ENCODE measurements at regions not wholly inside any gene's neighbourhood (a gene's known extent, or its start where the extent isn't known, plus 50 kb on each side); places are given as distances from the start of the nearest gene placed in this dataset.

DNA sequence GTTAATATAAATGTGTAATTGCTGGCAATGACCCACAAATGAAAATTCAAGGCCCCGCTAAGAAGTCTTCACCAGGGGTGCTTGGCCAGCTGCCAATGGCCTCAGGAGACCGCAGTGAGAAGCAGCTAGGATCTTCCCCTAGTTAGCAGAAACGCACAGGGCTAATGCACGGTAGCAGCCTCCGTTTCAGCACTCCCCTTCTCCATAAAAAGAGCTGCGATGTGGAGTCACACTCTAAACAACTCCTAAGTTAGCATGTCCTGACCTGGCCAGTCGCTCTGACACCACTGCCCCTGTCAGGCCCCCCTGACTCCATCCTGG is 139.0 kb downstream of the SEPTIN14 start:
- Histone ChIP-seq H3K9me3 (ENCODE audit: low read length) (no peaks in the 10 kb centered on the region), H3K9ac (ENCODE audit: insufficient read depth, low read depth, low read length) (no peak overlapping the region), H3K27ac (ENCODE audit: extremely low read length, insufficient read depth, low read length) (no peak overlapping the region), H3K4me2 (ENCODE audit: low read depth, low read length) (peak overlapping the region; percentile 32; the same call in 1 of the 2 replicates), H2AFZ (ENCODE audit: low read length) (no peak overlapping the region), H3K79me2 (ENCODE audit: insufficient read depth, low read length) (no peaks in the 10 kb centered on the region), H3K36me3 (replicated peaks in 1 of 2; ENCODE audit: control insufficient read depth in 1 of 2, insufficient read depth in 2 of 2, low read length in 2 of 2) (no peaks in the 10 kb centered on the region), H3K27me3 (ENCODE audit: control insufficient read depth in 1 of 2, insufficient read depth in 2 of 2, low read length in 2 of 2) (no peaks in the 10 kb centered on the region), H3K4me3 (replicated peaks in 1 of 3; ENCODE audit: insufficient read depth in 1 of 3, low read depth in 2 of 3, low read length in 3 of 3) (peak overlapping the region in 1 of 3 experiments; percentile 37; a peak in 1 of 6 replicates), H4K20me1 (ENCODE audit: insufficient read depth, low read length) (no peaks in the 10 kb centered on the region), H3K4me1 (ENCODE audit: insufficient read depth, low read length) (peaks cover 14% of the 10 kb centered on the region)
- 27% methylated on average over 2 of the region's 7 CpGs for WGBS (ENCODE audit: low lambda C conversion rate)
- FAIRE-seq (no peak), ATAC-seq (no peak), DNase-seq (ENCODE audit: low spot score) (no peak)
- ChIA-PET CTCF (ENCODE audit: low intra/inter-chr PET ratio, low total read pairs) (interaction anchor here (1.2 to 1.3 kb wide), 2 partner anchors 82 to 83 kb away, joined by 3 to 6 read pairs; no protein-coding TSS in a partner anchor), POLR2A (no interaction called here)
- BruUV-seq (replicated peaks), result no TSS peak
- intact Hi-C loops (cut with micrococcal nuclease; ENCODE audit: unreplicated experiment), result loop anchor here (1.0 kb wide), 1 partner anchor 82 kb away; no protein-coding TSS in a partner anchor
- in situ Hi-C loops (cut with HindIII; ENCODE audit: extremely low pct_ligation_motif_present, low pct_unique_long_range_greater_than_20kb), result loop anchor here (10.0 kb wide), 1 partner anchor 79 kb away; no protein-coding TSS in a partner anchor
- no peak for TF ChIP-seq KDM1A (CRISPR knock-in tag; IDR thresholded peaks at IDR 0.05)
- TF ChIP-seq, protein P1, sequence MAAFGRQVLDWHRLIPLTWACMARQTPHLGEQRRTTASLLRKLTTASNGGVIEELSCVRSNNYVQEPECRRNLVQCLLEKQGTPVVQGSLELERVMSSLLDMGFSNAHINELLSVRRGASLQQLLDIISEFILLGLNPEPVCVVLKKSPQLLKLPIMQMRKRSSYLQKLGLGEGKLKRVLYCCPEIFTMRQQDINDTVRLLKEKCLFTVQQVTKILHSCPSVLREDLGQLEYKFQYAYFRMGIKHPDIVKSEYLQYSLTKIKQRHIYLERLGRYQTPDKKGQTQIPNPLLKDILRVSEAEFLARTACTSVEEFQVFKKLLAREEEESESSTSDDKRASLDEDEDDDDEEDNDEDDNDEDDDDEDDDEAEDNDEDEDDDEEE (CRISPR knock-in tag; IDR thresholded peaks at IDR 0.05), result no peak
- no peak for TF ChIP-seq ZNF563 (CRISPR knock-in tag; IDR thresholded peaks at IDR 0.05)
- TF ChIP-seq TEAD2 (CRISPR knock-in tag; IDR thresholded peaks at IDR 0.05), result no peak
- TF ChIP-seq, protein P2, sequence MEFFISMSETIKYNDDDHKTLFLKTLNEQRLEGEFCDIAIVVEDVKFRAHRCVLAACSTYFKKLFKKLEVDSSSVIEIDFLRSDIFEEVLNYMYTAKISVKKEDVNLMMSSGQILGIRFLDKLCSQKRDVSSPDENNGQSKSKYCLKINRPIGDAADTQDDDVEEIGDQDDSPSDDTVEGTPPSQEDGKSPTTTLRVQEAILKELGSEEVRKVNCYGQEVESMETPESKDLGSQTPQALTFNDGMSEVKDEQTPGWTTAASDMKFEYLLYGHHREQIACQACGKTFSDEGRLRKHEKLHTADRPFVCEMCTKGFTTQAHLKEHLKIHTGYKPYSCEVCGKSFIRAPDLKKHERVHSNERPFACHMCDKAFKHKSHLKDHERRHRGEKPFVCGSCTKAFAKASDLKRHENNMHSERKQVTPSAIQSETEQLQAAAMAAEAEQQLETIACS (CRISPR knock-in tag; IDR thresholded peaks at IDR 0.05), result no peak
- no peak for TF ChIP-seq GTF2F1 (IDR thresholded peaks at IDR 0.05; ENCODE audit: low read length)
- no peak for TF ChIP-seq RFX3 (CRISPR knock-in tag; IDR thresholded peaks at IDR 0.05)
- no peak for TF ChIP-seq ZFYVE20 (CRISPR knock-in tag; IDR thresholded peaks at IDR 0.05; ENCODE audit: borderline replicate concordance, low read depth)
- no peak for TF ChIP-seq SOX6 (IDR thresholded peaks at IDR 0.05)
- no peak for TF ChIP-seq SOX6 (CRISPR knock-in tag; IDR thresholded peaks at IDR 0.05)
- TF ChIP-seq ZNF549 (CRISPR knock-in tag; IDR thresholded peaks at IDR 0.05), result no peak
- no peak for TF ChIP-seq HDAC6 (IDR thresholded peaks at IDR 0.05; ENCODE audit: low read depth, low read length)
- TF ChIP-seq ZNF350 (CRISPR knock-in tag; IDR thresholded peaks at IDR 0.05; ENCODE audit: borderline replicate concordance, low read depth), result no peak
- TF ChIP-seq RAD21 (CRISPR knock-in tag; IDR thresholded peaks at IDR 0.05), result no peak
- TF ChIP-seq, protein P3, sequence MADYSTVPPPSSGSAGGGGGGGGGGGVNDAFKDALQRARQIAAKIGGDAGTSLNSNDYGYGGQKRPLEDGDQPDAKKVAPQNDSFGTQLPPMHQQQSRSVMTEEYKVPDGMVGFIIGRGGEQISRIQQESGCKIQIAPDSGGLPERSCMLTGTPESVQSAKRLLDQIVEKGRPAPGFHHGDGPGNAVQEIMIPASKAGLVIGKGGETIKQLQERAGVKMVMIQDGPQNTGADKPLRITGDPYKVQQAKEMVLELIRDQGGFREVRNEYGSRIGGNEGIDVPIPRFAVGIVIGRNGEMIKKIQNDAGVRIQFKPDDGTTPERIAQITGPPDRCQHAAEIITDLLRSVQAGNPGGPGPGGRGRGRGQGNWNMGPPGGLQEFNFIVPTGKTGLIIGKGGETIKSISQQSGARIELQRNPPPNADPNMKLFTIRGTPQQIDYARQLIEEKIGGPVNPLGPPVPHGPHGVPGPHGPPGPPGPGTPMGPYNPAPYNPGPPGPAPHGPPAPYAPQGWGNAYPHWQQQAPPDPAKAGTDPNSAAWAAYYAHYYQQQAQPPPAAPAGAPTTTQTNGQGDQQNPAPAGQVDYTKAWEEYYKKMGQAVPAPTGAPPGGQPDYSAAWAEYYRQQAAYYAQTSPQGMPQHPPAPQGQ (CRISPR knock-in tag; IDR thresholded peaks at IDR 0.05; ENCODE audit: borderline replicate concordance), result no peak
- no peak for TF ChIP-seq ZBTB8A (CRISPR knock-in tag; IDR thresholded peaks at IDR 0.05; ENCODE audit: borderline replicate concordance, low read depth)
- TF ChIP-seq, protein P4, sequence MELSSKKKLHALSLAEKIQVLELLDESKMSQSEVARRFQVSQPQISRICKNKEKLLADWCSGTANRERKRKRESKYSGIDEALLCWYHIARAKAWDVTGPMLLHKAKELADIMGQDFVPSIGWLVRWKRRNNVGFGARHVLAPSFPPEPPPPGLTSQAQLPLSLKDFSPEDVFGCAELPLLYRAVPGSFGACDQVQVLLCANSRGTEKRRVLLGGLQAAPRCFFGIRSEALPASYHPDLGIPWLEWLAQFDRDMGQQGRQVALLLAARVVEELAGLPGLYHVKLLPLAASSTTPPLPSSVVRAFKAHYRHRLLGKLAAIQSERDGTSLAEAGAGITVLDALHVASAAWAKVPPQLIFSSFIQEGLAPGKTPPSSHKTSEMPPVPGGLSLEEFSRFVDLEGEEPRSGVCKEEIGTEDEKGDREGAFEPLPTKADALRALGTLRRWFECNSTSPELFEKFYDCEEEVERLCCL (CRISPR knock-in tag; IDR thresholded peaks at IDR 0.05; ENCODE audit: borderline replicate concordance), result no peak
- TF ChIP-seq, protein P5, sequence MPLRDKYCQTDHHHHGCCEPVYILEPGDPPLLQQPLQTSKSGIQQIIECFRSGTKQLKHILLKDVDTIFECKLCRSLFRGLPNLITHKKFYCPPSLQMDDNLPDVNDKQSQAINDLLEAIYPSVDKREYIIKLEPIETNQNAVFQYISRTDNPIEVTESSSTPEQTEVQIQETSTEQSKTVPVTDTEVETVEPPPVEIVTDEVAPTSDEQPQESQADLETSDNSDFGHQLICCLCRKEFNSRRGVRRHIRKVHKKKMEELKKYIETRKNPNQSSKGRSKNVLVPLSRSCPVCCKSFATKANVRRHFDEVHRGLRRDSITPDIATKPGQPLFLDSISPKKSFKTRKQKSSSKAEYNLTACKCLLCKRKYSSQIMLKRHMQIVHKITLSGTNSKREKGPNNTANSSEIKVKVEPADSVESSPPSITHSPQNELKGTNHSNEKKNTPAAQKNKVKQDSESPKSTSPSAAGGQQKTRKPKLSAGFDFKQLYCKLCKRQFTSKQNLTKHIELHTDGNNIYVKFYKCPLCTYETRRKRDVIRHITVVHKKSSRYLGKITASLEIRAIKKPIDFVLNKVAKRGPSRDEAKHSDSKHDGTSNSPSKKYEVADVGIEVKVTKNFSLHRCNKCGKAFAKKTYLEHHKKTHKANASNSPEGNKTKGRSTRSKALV (CRISPR knock-in tag; IDR thresholded peaks at IDR 0.05), result no peak
